ENCODE measurements at regions not wholly inside any gene's neighbourhood (a gene's known extent, or its start where the extent isn't known, plus 50 kb on each side); places are given as distances from the start of the nearest gene placed in this dataset.

- POLR2A ChIA-PET, result no interaction called here
- CTCF ChIA-PET, result no interaction called here
These were observed 1308.8 kb downstream of the EFNA5 start for GRCh38 chr5:106361905-106362304.

GRCh38 chr5:106331415-106331814 lies 1339.3 kb downstream of the EFNA5 start:
- no peak for DNase-seq (ENCODE audit: extremely low spot score)
- TF ChIP-seq CTBP1 (IDR thresholded peaks at IDR 0.05; ENCODE audit: borderline replicate concordance), result no peak
- no peak for TF ChIP-seq FOXA1 (IDR thresholded peaks at IDR 0.05)
- no peak for TF ChIP-seq SUZ12 (IDR thresholded peaks at IDR 0.05)
- no peak for TF ChIP-seq FOXM1 (IDR thresholded peaks at IDR 0.05; ENCODE audit: borderline replicate concordance)
- TF ChIP-seq TARDBP (IDR thresholded peaks at IDR 0.05), result no peak
- TF ChIP-seq ARNT (IDR thresholded peaks at IDR 0.05), result no peak
- no peak for TF ChIP-seq LEF1 (IDR thresholded peaks at IDR 0.05; ENCODE audit: borderline replicate concordance)
- no peak for TF ChIP-seq NFRKB (IDR thresholded peaks at IDR 0.05)
- no peak for TF ChIP-seq L3MBTL2 (conservative IDR thresholded peaks at IDR 0.05)
- TF ChIP-seq ELF4 (IDR thresholded peaks at IDR 0.05), result no peak
- TF ChIP-seq PKNOX1 (IDR thresholded peaks at IDR 0.05), result no peak
- TF ChIP-seq HDGF (IDR thresholded peaks at IDR 0.05; ENCODE audit: borderline replicate concordance), result no peak
- no peak for TF ChIP-seq BHLHE40 (IDR thresholded peaks at IDR 0.05; ENCODE audit: borderline replicate concordance)
- no peak for TF ChIP-seq ZNF384 (IDR thresholded peaks at IDR 0.05)
- no peak for TF ChIP-seq FOXK2 (IDR thresholded peaks at IDR 0.05)
- no peak for TF ChIP-seq SP1 (IDR thresholded peaks at IDR 0.05)
- CTCF ChIA-PET, result no interaction called here
- POLR2A ChIA-PET, result no interaction called here

More at GRCh38 chr5:106361905-106362304, 1308.8 kb downstream of the EFNA5 start:
- DNase-seq (ENCODE audit: extremely low spot score), result no peak
- no peak for TF ChIP-seq FOXM1 (IDR thresholded peaks at IDR 0.05; ENCODE audit: borderline replicate concordance)
- TF ChIP-seq L3MBTL2 (conservative IDR thresholded peaks at IDR 0.05), result no peak
- no peak for TF ChIP-seq SP1 (IDR thresholded peaks at IDR 0.05)
- no peak for TF ChIP-seq ARNT (IDR thresholded peaks at IDR 0.05)
- TF ChIP-seq ELF4 (IDR thresholded peaks at IDR 0.05), result no peak
- TF ChIP-seq ZNF384 (IDR thresholded peaks at IDR 0.05), result no peak
- TF ChIP-seq NFRKB (IDR thresholded peaks at IDR 0.05), result no peak
- no peak for TF ChIP-seq FOXA1 (IDR thresholded peaks at IDR 0.05)

GRCh38 chr5:106324356-106324755 lies 1346.4 kb downstream of the EFNA5 start:
- DNase-seq (ENCODE audit: extremely low spot score), result no peak
- no peak for TF ChIP-seq TARDBP (IDR thresholded peaks at IDR 0.05)
- no peak for TF ChIP-seq L3MBTL2 (conservative IDR thresholded peaks at IDR 0.05)
- no peak for TF ChIP-seq BHLHE40 (IDR thresholded peaks at IDR 0.05; ENCODE audit: borderline replicate concordance)
- TF ChIP-seq SUZ12 (IDR thresholded peaks at IDR 0.05), result no peak
- TF ChIP-seq FOXK2 (IDR thresholded peaks at IDR 0.05), result no peak
- no peak for TF ChIP-seq CTBP1 (IDR thresholded peaks at IDR 0.05; ENCODE audit: borderline replicate concordance)
- TF ChIP-seq FOXA1 (IDR thresholded peaks at IDR 0.05), result no peak
- TF ChIP-seq ELF4 (IDR thresholded peaks at IDR 0.05), result no peak
- TF ChIP-seq ZNF384 (IDR thresholded peaks at IDR 0.05), result no peak
- no peak for TF ChIP-seq SP1 (IDR thresholded peaks at IDR 0.05)
- no peak for TF ChIP-seq PKNOX1 (IDR thresholded peaks at IDR 0.05)
- no peak for TF ChIP-seq LEF1 (IDR thresholded peaks at IDR 0.05; ENCODE audit: borderline replicate concordance)
- ChIA-PET CTCF (no interaction called here), POLR2A (no interaction called here)

GRCh38 chr5:106321242-106321641 lies 1349.5 kb downstream of the EFNA5 start:
- ChIA-PET POLR2A (no interaction called here), CTCF (no interaction called here)
- TF ChIP-seq BHLHE40 (IDR thresholded peaks at IDR 0.05; ENCODE audit: borderline replicate concordance) (no peak), NFRKB (IDR thresholded peaks at IDR 0.05) (no peak), SUZ12 (IDR thresholded peaks at IDR 0.05) (no peak), ZNF384 (IDR thresholded peaks at IDR 0.05) (no peak), PKNOX1 (IDR thresholded peaks at IDR 0.05) (no peak), LEF1 (IDR thresholded peaks at IDR 0.05; ENCODE audit: borderline replicate concordance) (no peak)
- no peak for DNase-seq (ENCODE audit: extremely low spot score)

GRCh38 chr5:106314221-106314824 lies 1356.4 kb downstream of the EFNA5 start:
- no peak for DNase-seq (ENCODE audit: extremely low spot score)
- CTCF ChIA-PET, result no interaction called here

More at GRCh38 chr5:106314221-106314824, 1356.4 kb downstream of the EFNA5 start:
- TF ChIP-seq BHLHE40 (IDR thresholded peaks at IDR 0.05; ENCODE audit: borderline replicate concordance), result no peak
- no peak for TF ChIP-seq SUZ12 (IDR thresholded peaks at IDR 0.05)
- no peak for TF ChIP-seq HDGF (IDR thresholded peaks at IDR 0.05; ENCODE audit: borderline replicate concordance)
- TF ChIP-seq PKNOX1 (IDR thresholded peaks at IDR 0.05), result no peak
- no peak for TF ChIP-seq SP1 (IDR thresholded peaks at IDR 0.05)
- no peak for TF ChIP-seq L3MBTL2 (conservative IDR thresholded peaks at IDR 0.05)
- no peak for TF ChIP-seq LEF1 (IDR thresholded peaks at IDR 0.05; ENCODE audit: borderline replicate concordance)
- TF ChIP-seq TARDBP (IDR thresholded peaks at IDR 0.05), result no peak
- TF ChIP-seq FOXM1 (IDR thresholded peaks at IDR 0.05; ENCODE audit: borderline replicate concordance), result no peak
- TF ChIP-seq ARNT (IDR thresholded peaks at IDR 0.05), result no peak
- no peak for TF ChIP-seq ZNF384 (IDR thresholded peaks at IDR 0.05)
- no peak for TF ChIP-seq CTBP1 (IDR thresholded peaks at IDR 0.05; ENCODE audit: borderline replicate concordance)
- POLR2A ChIA-PET, result no interaction called here

Data from HEK293T (cell line).